CD4-positive, alpha-beta T cell treated with Interleukin-4 for 4 hours (primary cell): ENCODE measurements at regions not wholly inside any gene's neighbourhood (a gene's known extent, or its start where the extent isn't known, plus 50 kb on each side); places are given as distances from the start of the nearest gene placed in this dataset.

Experiments used
- DNase-seq: peaks from one replicate; pipeline ENCODE4 v3.0.0-alpha.2; 2020

DNA sequence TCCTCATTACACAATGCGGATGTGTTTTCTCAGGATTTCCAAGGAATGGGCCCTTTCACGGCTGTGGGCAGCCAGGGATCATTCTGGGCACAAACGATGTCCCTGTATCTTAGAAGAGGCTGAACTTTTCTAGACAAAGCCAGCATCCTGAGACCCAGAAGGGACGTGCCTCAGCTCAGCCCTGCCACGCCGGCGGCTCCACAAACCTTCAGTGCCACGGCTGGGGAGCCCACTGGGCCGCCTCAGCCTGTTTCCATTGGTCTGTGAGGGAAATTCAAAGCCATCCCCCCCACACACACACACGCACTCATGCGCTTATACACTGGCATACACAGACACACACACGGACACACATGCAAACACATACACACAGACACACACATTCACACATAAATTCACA, 344.9 kb upstream of the MKI67 start:
- DNase-seq = no peak

- no peak for DNase-seq
Measured at GRCh38 chr10:128472196-128472595, 346.0 kb upstream of the MKI67 start.

GRCh38 chr10:128473396-128473795, 347.2 kb upstream of the MKI67 start:
- DNase-seq = no peak

GRCh38 chr10:128473911-128474310, 347.7 kb upstream of the MKI67 start:
- no peak for DNase-seq

- DNase-seq = no peak
Measured at GRCh38 chr10:128474571-128474970, 348.3 kb upstream of the MKI67 start.

GRCh38 chr10:128475686-128476367, 349.6 kb upstream of the MKI67 start:
- no peak for DNase-seq

GRCh38 chr10:128476368-128476725, 350.1 kb upstream of the MKI67 start:
- DNase-seq = no peak

- no peak for DNase-seq
Measured at GRCh38 chr10:128476845-128477244, 350.6 kb upstream of the MKI67 start.

DNA sequence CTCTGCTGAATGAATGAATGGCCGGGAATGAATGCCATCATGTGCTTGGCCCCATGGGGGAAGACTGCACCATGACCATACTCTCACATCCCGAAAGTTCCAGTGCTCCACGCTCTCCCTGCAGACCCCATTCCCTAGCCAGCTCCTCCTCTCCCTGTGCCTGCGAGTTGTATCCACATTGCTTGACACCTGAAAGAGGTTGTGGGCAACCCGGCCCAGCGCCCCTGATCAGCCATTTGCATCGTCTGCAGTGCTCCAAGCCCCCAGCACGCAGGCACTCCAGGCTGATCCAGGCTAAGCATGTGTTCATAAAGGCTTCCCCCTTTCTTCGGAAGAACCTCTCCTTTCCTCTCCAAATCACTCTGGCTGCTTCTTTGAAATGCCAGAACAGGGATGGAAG, 354.4 kb upstream of the MKI67 start:
- no peak for DNase-seq

DNA sequence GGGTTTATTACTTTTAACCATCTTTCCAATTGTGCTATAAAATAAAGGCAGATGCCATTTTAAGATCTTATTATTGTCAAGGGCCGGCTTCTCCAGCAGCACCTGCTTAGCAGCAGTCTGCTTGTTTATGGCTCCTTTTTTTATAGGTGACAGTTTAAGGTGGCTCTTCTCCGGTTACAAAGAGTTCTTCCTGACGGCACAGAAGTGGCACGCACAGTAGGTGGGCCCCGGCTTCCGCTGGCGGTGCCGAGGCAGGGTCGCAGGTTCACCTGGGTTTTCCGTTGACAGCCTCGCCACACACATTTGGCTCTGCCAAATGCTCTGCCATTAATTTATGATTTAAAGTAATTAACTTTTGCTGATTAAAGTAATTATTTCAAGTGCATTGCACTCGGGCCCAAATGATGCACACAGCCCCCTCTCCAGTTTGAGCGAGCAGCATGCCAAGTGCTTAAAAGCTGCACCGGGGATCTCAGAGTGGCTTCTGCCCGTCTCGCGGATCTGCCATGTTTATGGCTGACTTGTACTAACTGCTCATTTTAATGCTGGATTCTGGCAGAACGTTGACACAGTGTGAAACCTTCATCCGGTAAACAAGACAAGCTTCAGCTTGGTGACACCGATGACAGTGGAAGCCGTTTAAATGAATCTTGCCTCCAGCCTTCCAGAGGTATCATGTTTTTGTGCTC, 355.1 kb upstream of the MKI67 start:
- DNase-seq = no peak

- no peak for DNase-seq
Measured at GRCh38 chr10:128482052-128482451, 355.8 kb upstream of the MKI67 start.

- no peak for DNase-seq
Measured at GRCh38 chr10:128483216-128483615, 357.0 kb upstream of the MKI67 start.

DNA sequence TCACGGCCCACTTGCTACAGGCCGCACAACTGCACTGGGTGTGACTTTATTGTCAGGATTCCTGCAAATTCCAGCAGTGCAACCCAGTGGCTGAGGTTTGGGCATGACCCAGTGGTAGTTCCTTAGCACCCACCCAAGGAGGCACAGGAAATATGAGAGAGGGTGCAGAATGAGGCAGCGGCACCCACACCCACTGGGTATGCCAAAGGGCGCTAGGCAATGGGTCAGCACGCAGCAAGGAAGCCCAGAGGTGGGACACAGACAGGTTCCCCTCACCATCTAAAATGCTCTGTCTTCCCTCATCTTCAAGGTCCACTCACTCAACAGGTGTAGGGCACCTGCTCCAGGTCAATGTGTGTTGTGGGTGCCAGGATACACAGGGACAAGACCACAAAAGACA, 357.8 kb upstream of the MKI67 start:
- no peak for DNase-seq

DNA sequence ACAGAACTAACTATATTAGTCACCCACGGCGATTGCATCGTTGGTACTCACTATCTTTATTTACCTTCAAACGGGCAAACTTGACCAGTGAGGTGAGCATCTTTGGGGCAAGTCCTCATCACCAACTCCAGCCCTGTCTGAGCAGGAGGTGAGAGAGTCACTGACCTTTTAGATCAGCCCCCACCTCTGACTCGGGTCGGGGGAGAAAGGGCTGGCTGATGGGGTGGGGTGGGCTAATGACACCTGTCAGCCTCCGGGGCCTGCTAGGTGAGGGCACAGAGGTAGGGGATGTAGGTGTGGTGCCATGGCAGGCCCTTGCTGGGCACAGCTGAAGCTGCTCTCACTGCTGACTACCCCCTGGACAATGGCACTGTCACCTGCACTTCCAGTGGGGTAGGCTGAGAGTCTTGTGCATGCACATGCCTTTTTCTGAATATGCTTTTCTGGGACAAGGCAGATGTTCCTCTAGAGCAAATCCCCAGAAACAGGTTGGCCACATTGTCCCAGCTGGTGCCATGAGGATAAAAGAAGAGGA, 359.5 kb upstream of the MKI67 start:
- DNase-seq = no peak

GRCh38 chr10:128487517-128487916, 361.3 kb upstream of the MKI67 start:
- no peak for DNase-seq

DNA sequence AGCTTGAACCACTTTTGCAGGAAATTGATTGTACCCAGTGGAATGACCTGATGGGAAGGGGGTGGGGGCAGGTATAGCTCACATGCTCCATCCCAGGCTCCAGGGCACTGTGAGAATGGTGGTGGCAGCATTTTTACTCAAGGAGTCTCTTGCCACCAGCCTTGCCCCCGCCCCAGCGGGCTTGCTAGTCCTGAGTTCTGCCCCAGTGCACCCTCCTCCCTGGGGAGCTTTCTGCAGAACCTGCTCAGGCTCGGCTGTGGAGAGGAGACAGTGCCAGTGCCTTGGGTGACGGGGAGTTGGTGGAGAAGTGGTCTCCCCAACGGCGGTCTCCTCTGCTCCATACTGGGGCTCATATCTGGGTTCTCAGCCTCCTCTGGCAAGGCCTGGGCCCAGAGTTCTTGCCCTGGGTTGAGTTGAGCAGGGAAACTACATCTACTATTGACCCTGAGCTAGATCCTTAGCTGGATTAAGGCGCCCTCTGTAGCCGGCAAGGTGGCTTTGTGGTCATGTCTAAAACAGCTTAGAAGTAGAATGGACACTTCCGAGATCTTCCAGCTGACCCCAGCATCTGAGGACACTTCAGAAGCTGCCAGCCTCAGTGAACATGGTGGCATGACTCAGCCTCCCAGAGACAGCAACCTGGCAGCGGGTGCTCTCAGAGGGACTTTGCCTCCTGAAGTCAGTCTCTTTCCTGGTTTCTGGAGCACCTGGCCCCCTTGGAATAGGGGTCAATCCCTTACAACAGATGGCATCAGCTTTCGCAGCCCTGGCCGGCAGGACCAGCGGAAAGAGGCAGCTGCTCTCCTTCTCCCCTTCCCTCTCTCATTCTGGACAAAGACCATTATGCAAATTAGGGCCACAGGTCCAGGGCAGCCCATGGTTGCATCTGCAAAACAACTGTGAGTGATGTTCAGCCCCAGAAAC, 363.4 kb upstream of the MKI67 start:
- DNase-seq = no peak

DNA sequence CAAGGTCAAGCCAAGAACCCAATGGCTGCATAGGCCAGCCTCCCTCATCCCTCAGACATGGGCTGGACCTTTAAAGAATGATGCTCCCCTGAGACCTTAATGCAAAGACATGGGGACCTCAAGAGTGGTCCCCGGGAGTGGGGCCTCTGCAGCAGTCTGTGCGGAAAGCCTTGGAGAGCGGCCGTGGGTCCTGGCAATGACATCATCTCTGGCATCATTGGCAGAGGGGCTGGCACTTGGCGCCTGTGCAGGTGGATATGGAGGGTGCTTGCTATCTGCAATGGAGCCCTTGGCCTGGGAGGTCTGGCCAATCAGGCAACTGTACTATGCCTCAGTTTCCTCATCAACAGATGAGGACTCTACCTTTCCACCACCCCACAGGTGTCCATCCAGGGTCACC, 365.5 kb upstream of the MKI67 start:
- no peak for DNase-seq

- DNase-seq = no peak
Measured at GRCh38 chr10:128493811-128494210, 367.6 kb upstream of the MKI67 start.

GRCh38 chr10:128494665-128495064, 368.4 kb upstream of the MKI67 start:
- no peak for DNase-seq

DNA sequence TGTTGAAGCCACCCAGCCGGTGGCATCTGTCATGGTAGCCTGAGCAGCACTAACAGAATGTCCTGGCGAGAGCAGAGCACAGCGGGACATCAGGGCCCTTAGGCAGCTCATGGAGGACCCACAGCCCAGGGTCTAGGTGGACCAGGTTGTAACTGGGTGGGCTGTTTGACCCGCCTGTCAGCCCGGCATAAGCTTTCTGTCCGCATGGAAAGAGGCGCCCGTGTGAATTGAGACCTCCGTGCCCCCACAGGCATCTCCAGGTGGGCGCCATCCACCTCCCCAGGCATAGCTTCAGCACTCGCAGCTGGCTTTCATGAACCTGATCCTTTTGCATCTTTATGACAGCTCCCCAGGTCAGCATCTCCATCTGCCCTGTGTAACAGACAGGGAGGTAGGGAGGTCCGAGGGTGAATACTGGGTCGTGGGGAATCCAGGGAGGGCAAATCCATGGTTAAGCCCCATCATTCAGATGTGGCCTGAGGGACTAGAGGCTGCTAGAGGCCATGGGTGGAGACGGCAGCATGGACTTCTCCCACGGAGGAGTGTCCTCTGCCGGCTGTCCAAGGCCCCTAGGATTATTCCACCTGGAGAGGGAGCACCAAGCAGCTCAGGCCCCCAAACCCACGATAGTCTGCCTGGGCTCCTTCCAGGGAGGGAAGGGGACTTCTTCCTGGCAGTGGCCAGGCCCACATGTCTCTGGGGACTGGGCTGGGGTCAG, 371.6 kb upstream of the MKI67 start:
- no peak for DNase-seq

DNA sequence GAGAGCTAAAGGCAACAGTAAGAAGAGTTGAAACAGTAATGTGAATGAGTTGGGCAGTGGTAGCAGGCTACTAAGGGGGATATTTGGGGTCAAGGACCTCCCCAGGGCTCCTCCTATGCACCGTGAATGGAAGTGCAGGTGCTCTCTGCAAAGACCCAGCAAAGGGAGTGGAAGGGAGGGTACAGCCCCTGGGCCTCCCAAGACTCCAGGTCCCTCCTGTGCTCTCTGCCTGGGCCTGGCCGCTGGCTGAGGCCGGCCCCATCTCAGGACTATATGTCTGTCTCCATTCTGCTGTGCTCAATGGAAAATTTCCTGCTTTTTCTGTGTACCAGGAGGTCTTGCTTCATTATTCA, 372.1 kb upstream of the MKI67 start:
- no peak for DNase-seq

- DNase-seq = no peak
Measured at GRCh38 chr10:128498746-128499145, 372.5 kb upstream of the MKI67 start.

DNA sequence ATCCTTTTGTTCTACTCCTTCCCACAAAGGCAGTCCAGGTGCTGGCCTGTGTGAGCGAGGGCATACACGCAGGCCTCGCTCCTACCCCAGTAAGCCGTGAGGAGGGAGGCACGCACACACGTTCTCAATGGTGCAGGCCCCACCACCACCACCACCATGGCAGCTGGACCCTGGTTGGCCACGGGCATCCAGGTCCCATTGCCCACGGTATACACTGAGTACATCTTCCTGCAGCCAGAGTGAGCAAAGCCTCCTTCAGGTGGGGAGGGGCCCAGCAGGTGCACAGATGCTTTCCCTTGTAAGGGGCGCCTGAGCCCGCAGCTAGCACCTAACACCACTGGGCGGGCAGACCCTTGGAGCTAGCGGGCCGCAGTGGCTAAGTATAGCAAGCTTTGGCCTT, 373.3 kb upstream of the MKI67 start:
- DNase-seq = no peak
